Inflammatory macrophage treated with lipopolysaccharide for 1 hour (primary cell): ENCODE measurements at regions not wholly inside any gene's neighbourhood (a gene's known extent, or its start where the extent isn't known, plus 50 kb on each side); places are given as distances from the start of the nearest gene placed in this dataset.

Experiments used
- DNase-seq, 2 donors: peaks; one replicate each; pipeline ENCODE4 v3.0.0-alpha.2; 2020 to 2022

DNA sequence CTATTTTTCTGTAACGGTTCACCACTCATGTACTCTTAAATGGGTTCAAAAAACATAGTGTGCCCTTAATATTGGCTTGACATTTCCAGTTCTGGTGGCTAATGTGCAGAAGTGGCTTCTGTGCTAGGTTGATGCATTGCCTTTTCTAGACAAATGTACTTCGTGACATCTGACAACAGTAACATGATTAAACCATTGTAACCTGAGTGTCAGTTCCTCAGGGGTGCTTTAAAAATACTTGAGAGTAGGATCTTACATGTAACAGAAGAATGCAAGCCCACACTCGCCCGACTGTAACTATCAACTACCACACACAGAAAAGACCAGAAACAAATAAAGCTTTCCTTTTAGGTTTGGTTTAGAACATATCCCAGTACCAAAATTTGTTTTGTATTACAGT lies 393.4 kb upstream of the NFE2L3 start:
- DNase-seq = no peak

- no peak for DNase-seq
These were observed 392.7 kb upstream of the NFE2L3 start for GRCh38 chr7:25759286-25759685.

GRCh38 chr7:25759748-25760147 lies 392.2 kb upstream of the NFE2L3 start:
- DNase-seq = no peak

- DNase-seq = no peak
These were observed 389.2 kb upstream of the NFE2L3 start for GRCh38 chr7:25762511-25763462.

- DNase-seq = no peak
These were observed 388.5 kb upstream of the NFE2L3 start for GRCh38 chr7:25763463-25763860.

DNA sequence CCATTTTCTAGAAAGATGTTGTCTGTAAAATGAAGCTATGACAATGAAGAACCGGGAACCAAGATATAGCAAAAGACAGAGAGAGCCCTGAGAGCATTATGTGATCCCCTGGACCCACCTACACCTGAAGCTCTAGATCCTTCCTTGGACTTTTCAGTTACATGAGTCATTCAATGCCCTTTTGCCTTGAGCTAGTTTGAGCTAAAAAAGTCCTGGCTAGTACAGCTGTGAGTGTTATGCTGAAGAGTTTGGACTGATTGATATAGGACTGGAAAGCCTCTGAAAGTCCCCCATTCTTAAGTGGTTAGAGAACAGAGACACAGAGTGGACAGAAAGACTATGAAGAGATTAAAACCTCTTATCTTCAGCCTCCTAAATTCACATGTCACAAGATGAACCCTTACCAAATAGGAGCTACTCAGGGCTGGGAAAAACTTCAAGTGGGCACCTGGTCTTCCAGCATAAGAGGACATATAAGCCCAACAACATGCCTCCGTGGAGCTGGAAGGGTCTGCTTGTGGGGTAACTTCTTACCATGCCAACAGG lies 386.8 kb upstream of the NFE2L3 start:
- no peak for DNase-seq

- no peak for DNase-seq
These were observed 381.8 kb upstream of the NFE2L3 start for GRCh38 chr7:25770235-25770634.

- DNase-seq = no peak
These were observed 381.3 kb upstream of the NFE2L3 start for GRCh38 chr7:25770670-25771069.

DNA sequence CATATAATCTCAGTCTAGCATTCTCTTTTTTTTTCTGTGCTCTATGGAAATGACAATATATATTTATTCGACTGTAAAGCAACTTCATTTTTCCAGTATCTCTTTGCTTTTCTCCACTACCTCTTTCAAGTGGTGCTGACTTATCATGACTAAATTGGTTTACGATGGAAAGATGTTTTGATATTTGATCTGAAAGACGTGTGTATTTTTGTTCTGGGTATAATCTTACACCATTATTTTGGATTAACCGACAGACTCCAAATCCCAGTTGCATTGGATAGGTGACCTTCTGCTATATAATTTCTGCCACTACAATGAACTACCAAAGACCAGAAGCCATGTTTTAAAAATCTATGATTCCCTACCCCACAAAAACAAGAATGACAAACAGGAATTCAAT lies 380.5 kb upstream of the NFE2L3 start:
- DNase-seq = no peak

GRCh38 chr7:25772802-25773201 lies 379.2 kb upstream of the NFE2L3 start:
- no peak for DNase-seq

DNA sequence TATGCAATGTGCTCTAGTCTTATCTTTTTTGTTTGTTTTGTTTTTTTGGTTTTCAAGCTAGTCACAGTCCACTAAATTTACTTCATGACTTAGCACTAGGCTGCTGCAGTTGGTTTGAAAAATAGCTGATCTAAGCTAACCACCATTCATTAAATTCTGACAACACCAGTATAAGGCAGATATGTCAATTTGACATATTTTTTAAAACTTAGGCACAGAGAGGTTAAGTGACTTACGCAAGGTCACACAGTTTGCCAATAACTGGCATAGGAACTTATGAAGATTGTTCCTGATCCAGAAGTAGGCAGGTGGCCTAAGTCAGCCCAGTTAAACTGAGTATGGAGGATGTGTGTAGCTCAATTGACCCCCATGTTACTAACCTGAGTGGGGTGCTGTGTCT lies 377.3 kb upstream of the NFE2L3 start:
- DNase-seq = no peak

- DNase-seq = no peak
These were observed 376.4 kb upstream of the NFE2L3 start for GRCh38 chr7:25775570-25775969.

DNA sequence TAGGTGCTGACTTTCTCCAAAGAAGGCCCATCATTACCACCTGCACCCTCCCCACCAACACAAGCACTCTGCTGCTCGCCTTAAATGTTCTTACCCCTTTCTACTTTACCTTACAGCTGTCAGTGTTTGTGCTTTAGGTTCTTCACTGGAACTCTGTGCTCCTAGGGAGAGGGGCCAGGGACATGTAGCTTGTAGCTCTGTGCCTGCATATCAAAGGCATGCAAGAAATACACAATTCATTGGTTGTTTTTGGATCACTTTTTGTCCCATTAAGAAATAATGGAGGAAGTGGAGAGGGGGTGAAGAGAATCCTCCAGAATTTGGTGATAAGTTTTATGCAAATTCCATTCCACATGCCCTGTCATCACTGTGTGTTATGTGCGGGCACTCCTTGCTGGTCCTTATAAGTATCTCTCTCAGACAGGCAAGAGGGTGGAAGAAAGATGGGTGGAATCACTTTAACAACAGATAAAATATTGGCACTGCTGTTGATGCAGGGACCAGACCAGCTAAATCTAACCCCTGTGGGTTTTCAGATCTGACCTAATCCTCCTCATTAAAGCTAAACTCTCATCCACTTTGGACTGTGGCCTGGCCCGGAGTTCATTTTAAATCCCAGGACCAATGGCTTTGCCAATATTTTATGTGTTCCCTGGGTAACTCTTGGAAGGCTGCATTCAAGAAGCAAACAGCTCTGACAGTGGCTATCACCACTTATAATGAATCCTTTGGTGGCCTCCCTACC lies 375.8 kb upstream of the NFE2L3 start:
- DNase-seq = no peak

DNA sequence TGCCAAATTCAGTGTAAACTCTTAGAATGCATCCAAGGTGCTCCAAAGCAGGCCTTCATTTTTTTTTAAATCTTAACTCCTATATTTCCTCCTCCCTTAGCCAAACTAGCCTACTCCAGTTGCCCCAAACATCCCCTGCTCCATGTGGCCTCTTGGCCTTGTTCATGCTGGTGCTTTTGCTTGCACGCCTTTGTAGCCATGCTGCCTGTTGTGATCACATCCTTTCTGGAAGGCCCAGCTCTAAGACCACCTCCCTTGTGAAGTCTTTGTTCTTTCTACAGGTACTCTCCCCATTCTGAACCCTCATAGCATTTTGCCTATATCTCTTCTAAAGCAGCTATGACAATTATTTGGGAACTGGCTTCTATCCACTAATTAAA lies 375.3 kb upstream of the NFE2L3 start:
- no peak for DNase-seq

DNA sequence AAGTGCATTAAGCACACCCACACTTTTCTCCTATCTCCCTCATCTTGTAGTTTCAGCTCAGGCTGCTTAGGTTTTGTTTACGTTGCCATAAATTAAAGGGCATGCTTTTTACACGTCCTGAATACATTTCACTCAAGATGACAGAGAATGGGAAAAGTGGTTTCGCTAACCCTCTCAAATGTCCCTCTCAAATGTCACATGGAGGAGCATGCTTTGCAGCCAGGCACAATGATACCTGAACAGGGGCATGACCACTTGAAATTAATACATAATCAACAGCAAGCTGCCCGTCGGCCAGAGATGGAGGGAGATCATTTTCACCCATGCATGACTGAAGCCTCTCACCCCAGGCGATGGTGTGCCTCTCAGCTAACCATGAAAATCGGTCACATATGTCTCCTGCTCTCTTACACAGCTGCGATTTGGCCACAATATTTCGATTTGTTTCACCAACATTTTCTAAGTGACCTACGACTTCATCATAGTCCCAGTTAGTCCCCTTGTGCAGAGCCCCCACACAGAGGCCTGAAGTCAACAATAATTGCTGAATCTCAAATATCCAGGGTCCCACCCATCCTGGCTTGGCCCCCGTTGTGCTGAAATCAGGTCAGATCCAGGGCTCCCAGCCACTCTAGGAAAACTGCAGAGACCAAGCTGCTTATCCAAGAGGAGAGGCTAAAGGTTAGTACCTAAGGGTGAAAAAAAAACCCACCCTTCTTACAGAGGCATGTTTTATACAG lies 373.9 kb upstream of the NFE2L3 start:
- DNase-seq = no peak

GRCh38 chr7:25779002-25779546 lies 372.9 kb upstream of the NFE2L3 start:
- no peak for DNase-seq

DNA sequence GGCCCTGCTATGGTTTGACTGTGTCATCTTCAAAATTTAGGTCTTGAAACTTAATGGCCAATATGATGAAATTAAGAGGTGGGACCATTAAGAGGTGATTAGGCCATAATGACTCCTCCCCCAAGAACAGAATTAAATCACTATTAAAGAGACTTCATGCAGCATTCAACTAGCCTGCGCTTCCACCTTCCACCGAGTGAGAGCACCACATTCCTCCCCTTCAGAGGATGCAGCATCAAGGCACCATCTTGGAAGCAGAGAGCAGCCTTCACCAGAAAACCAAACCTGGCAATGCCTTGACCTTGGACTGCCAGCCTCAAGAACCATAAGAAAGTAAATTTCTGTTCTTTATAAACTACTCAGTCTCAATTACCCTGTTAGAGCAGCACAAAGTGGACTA lies 371.1 kb upstream of the NFE2L3 start:
- no peak for DNase-seq

DNA sequence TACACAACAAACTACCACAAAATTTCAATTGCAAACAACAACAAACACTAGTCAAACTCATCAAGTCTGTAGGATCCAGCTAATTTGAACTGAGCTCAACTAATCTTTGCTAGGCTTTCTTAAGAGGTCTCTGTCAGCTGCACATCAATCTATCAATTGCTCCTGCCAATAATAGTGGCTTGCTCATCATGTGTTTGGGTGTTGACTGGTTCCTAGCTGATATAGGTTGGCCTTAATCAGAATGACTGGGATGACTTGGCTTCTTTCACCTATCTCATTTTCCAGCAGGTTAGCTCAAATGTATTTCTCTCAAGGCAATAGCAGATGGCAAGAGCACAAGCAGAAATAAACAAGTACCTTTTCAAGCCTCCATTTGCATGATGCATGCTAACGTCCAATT lies 370.3 kb upstream of the NFE2L3 start:
- DNase-seq = no peak

DNA sequence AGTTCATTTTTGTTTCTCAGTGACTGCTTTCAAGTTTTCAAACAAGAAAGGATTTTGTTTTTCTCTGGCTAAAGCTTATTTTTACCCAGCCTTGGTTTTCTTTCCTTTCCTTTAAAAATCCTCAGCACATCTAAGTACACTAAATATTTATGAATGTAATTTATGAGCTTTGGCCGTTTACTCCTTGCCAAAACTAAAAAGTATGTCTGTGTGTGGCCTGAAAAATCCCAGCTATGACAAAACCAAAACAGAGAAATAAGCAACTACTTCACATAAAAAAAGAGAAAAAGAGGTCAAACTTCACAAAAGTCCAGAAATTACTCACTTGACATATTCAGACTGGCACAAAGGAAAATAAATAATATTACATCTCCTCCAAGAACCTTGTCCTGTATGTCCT lies 365.1 kb upstream of the NFE2L3 start:
- DNase-seq = no peak

- DNase-seq = no peak
These were observed 364.7 kb upstream of the NFE2L3 start for GRCh38 chr7:25787336-25787735.

GRCh38 chr7:25788371-25788770 lies 363.6 kb upstream of the NFE2L3 start:
- no peak for DNase-seq

GRCh38 chr7:25788961-25789620 lies 362.9 kb upstream of the NFE2L3 start:
- no peak for DNase-seq
